Kidney epithelial cell (primary cell): ENCODE measurements at regions not wholly inside any gene's neighbourhood (a gene's known extent, or its start where the extent isn't known, plus 50 kb on each side); places are given as distances from the start of the nearest gene placed in this dataset.

Source experiments
- DNase-seq: peaks from one replicate; pipeline ENCODE4 v3.0.0-alpha.2; 2010; ENCODE audit warnings: low read depth
- H3K27me3 ChIP-seq: 2 replicates; pipeline ENCODE4 v1.6.0; 2011; ENCODE audit warnings: low read length; ENCODE audit not compliant: control insufficient read depth, insufficient read depth
- H3K36me3 ChIP-seq: 2 replicates; pipeline ENCODE4 v1.5.1; 2011; ENCODE audit warnings: low read length; ENCODE audit not compliant: control insufficient read depth, insufficient read depth
- H3K4me3 ChIP-seq: 2 replicates; pipeline ENCODE4 v1.5.1; 2011; ENCODE audit warnings: low read depth, mild to moderate bottlenecking, control low read depth, low read length
- CTCF ChIP-seq: IDR thresholded peaks from 2 replicates; pipeline ENCODE4 v1.5.1; 2011; ENCODE audit warnings: mild to moderate bottlenecking, moderate library complexity, low read length, control low read depth, inconsistent platforms; ENCODE audit not compliant: insufficient read depth, poor library complexity, severe bottlenecking

- no peak for TF ChIP-seq CTCF
- DNase-seq: no peak
- H3K4me3 ChIP-seq: no peak overlapping the region
- no peaks in the 10 kb centered on the region for H3K36me3 ChIP-seq
- no peaks in the 10 kb centered on the region for H3K27me3 ChIP-seq
These were observed 690.5 kb upstream of the ALCAM start for GRCh38 chr3:104676241-104676640.

GRCh38 chr3:104677932-104678331 lies 688.8 kb upstream of the ALCAM start:
- Histone ChIP-seq H3K27me3 (no peaks in the 10 kb centered on the region), H3K36me3 (no peaks in the 10 kb centered on the region), H3K4me3 (no peak overlapping the region)
- no peak for TF ChIP-seq CTCF
- no peak for DNase-seq

GRCh38 chr3:104685492-104685891 lies 681.2 kb upstream of the ALCAM start:
- no peak for TF ChIP-seq CTCF
- Histone ChIP-seq H3K36me3 (no peaks in the 10 kb centered on the region), H3K4me3 (no peak overlapping the region), H3K27me3 (no peaks in the 10 kb centered on the region)
- DNase-seq: no peak

- no peaks in the 10 kb centered on the region for H3K27me3 ChIP-seq
- TF ChIP-seq CTCF: no peak
- no peak overlapping the region for H3K4me3 ChIP-seq
- no peak for DNase-seq
- H3K36me3 ChIP-seq: no peaks in the 10 kb centered on the region
These were observed 679.3 kb upstream of the ALCAM start for GRCh38 chr3:104687362-104687761.

- no peak for DNase-seq
- H3K4me3 ChIP-seq: no peak overlapping the region
- no peaks in the 10 kb centered on the region for H3K27me3 ChIP-seq
- no peak for TF ChIP-seq CTCF
- H3K36me3 ChIP-seq: no peaks in the 10 kb centered on the region
These were observed 670.2 kb upstream of the ALCAM start for GRCh38 chr3:104696470-104696869.

GRCh38 chr3:104711406-104711805 lies 655.3 kb upstream of the ALCAM start:
- DNase-seq: no peak
- Histone ChIP-seq H3K4me3 (no peak overlapping the region), H3K36me3 (no peaks in the 10 kb centered on the region), H3K27me3 (no peaks in the 10 kb centered on the region)
- TF ChIP-seq CTCF: no peak
